BE2C (cell line): ENCODE measurements at regions not wholly inside any gene's neighbourhood (a gene's known extent, or its start where the extent isn't known, plus 50 kb on each side); places are given as distances from the start of the nearest gene placed in this dataset.

Source experiments
- DNase-seq: peaks from one replicate; pipeline ENCODE4 v3.0.0-alpha.2; 2020
- H3K27me3 ChIP-seq: fragments of 250-450 bp; sonication (Bioruptor Pico); 2 replicates; pipeline ENCODE4 v1.5.1; 2020; ENCODE audit warnings: mild to moderate bottlenecking
- H3K36me3 ChIP-seq: fragments of 250-450 bp; sonication (Bioruptor Pico); 2 replicates; pipeline ENCODE4 v1.5.1; 2020; ENCODE audit warnings: mild to moderate bottlenecking
- H3K4me1 ChIP-seq: fragments of 250-450 bp; sonication (Bioruptor Pico); 2 replicates; pipeline ENCODE4 v1.5.1; 2020
- H3K4me3 ChIP-seq: 2 replicates; pipeline ENCODE4 v1.5.1; 2011; ENCODE audit warnings: low read depth, low read length
- H3K9me3 ChIP-seq: fragments of 250-450 bp; sonication (Bioruptor Pico); 2 replicates; pipeline ENCODE4 v1.5.1; 2020
- CTCF ChIP-seq: IDR thresholded peaks from 2 replicates; pipeline ENCODE4 v1.5.1; 2012; ENCODE audit warnings: mild to moderate bottlenecking, low read depth, low read length

DNA sequence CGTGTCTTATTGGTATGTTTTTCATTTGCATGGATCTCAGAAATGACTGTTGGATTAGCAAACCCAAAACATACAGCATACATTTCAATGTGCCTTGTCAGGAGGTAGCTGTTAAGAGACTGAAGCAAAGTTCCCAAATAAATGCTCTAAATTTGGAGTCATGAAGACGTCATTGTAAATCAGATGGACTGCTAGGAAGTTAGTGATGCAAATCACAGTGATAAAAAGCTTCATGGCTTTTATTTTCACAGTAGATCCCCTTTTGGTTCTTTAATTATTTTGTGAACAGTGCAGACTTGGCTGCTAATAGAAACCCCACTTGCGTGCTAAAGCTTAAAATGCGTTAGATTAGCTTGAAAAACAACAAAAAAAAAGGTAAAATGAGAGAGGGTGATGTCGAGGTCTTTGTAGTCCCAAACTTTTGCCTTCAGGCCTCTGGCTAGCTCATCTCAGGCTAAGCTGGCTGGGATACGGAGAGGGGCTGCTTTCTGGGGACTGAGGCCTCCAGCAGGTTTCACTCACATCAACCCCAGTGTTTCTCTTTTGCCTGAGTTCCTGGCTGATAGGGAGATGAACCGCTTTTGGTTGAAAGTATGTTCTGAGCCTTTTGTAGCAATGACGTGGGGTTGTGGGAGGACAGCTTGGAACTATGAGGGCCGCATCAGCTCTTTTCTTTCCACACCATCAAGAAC is 107.1 kb upstream of the CDCA7L start:
- Histone ChIP-seq H3K36me3 (no peaks in the 10 kb centered on the region), H3K4me3 (no peak overlapping the region), H3K4me1 (no peaks in the 10 kb centered on the region), H3K9me3 (no peaks in the 10 kb centered on the region; the same call in 1 of the 2 replicates), H3K27me3 (peaks cover 64% of the 10 kb centered on the region)
- DNase-seq, result no peak
- no peak for TF ChIP-seq CTCF

DNA sequence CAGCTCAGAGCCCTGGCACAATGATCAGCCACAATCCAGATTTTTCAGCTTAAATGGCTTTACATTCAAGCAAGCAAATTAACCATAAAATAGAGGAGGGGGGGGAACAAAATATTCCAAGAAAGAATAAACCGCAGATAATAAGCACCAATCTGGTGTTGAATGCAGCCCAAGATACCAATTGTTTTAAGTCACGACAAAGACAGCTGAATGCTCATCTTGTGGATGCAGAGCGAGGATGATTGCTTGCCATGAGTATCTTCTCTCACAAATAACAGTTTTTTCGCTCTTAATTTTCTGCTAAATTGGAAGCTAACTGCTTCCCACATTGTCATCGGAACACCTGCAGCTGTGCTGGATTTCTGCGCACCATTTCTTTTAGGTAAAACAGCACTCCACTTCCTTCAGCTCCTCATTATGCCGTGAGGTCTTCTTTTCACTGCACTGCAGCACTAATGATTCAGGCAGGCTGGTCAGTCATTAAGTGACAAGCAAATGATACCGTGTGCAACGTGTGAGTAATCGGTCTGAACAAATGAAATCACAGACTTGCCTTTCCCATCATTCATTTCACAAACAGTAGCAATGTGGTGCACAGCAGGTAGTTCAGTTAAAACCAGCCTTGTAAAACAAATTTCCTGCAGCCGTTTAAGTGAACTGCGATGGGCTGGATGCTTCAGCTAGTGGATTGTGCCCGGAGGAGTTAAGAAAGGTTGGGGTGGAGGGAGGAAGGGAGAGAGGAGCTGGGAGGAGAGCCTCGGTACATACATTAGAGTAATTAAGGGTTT is 106.4 kb upstream of the CDCA7L start:
- peaks cover 64% of the 10 kb centered on the region for H3K27me3 ChIP-seq
- H3K4me3 ChIP-seq, result no peak overlapping the region
- DNase-seq, result no peak
- H3K9me3 ChIP-seq, result no peaks in the 10 kb centered on the region; the same call in 1 of the 2 replicates
- H3K36me3 ChIP-seq, result no peaks in the 10 kb centered on the region
- no peaks in the 10 kb centered on the region for H3K4me1 ChIP-seq
- TF ChIP-seq CTCF, result no peak

GRCh38 chr7:22049766-22050500 is 104.2 kb upstream of the CDCA7L start:
- Histone ChIP-seq H3K9me3 (no peaks in the 10 kb centered on the region; the same call in 1 of the 2 replicates), H3K4me3 (no peak overlapping the region), H3K4me1 (no peaks in the 10 kb centered on the region), H3K36me3 (no peaks in the 10 kb centered on the region), H3K27me3 (peaks cover 57% of the 10 kb centered on the region)
- DNase-seq, result no peak
- no peak for TF ChIP-seq CTCF

- peaks cover 21% of the 10 kb centered on the region for H3K27me3 ChIP-seq
- H3K9me3 ChIP-seq, result no peaks in the 10 kb centered on the region
- no peak for TF ChIP-seq CTCF
- H3K4me3 ChIP-seq, result no peak overlapping the region
- no peak for DNase-seq
- H3K36me3 ChIP-seq, result no peaks in the 10 kb centered on the region
- no peaks in the 10 kb centered on the region for H3K4me1 ChIP-seq
Observed at GRCh38 chr7:22043367-22043766, 97.7 kb upstream of the CDCA7L start.

GRCh38 chr7:22040923-22041595 is 95.4 kb upstream of the CDCA7L start:
- Histone ChIP-seq H3K36me3 (no peaks in the 10 kb centered on the region), H3K9me3 (no peaks in the 10 kb centered on the region), H3K4me1 (no peaks in the 10 kb centered on the region), H3K27me3 (peaks cover 15% of the 10 kb centered on the region; the same call in 1 of the 2 replicates), H3K4me3 (no peak overlapping the region)
- no peak for DNase-seq
- TF ChIP-seq CTCF, result no peak
